Right cardiac atrium (tissue), 5 donors: ENCODE measurements at regions not wholly inside any gene's neighbourhood (a gene's known extent, or its start where the extent isn't known, plus 50 kb on each side); places are given as distances from the start of the nearest gene placed in this dataset.

Experiments
- ATAC-seq, 2 donors: fragments of 200-7000 bp; cut with Tn5 transposase; one replicate each; pipeline versions ENCODE4 v1.8.0 to v1.9.1; 2020; ENCODE audit warnings: moderate library complexity in 2 of 2, mild to moderate bottlenecking in 1 of 2
- DNase-seq, 3 donors: peaks; one replicate each; pipeline ENCODE4 v3.0.0-alpha.2; 2020
- H3K27ac ChIP-seq: one replicate; pipeline ENCODE4 v1.5.1; 2013; ENCODE audit warnings: mild to moderate bottlenecking, low read length, control low read depth, moderate library complexity
- H3K27me3 ChIP-seq: one replicate; pipeline ENCODE4 v1.6.1; 2013; ENCODE audit not compliant: control insufficient read depth, insufficient read depth
- H3K4me1 ChIP-seq: one replicate; pipeline ENCODE4 v1.6.1; 2013; ENCODE audit warnings: low read length; ENCODE audit not compliant: control insufficient read depth, insufficient read depth
- H3K4me3 ChIP-seq: one replicate; pipeline ENCODE4 v1.5.1; 2013; ENCODE audit warnings: low read length, control low read depth
- H3K9me3 ChIP-seq: one replicate; pipeline ENCODE4 v1.6.1; 2013; ENCODE audit warnings: low read length; ENCODE audit not compliant: control insufficient read depth
- WGBS: extraction: QIAGEN DNeasy Blood & Tissue Kit; methylation state at CpG from one replicate; pipeline ENCODE4 v1.1.7; 2013; 5-methylcytosine and 5-hydroxymethylcytosine counted together
- intact Hi-C, 4 donors: fragments of 100-400 bp; cut with DNase I; formaldehyde crosslinking; loops; one replicate each; pipeline versions ENCODE4 v1.11.0 to v1.14.0; 2022 to 2023
- donor health status: healthy with polysubstance abuse.
- donor health status: DM: no; HTN: yes; CAD: no.
- donor health status: DM: no; HTN: no; CAD: no.
- donor health status: DM: no; HTN: yes; CAD: no; lungs with severe emphysema.
- donor health status: DM: yes; HTN: yes; CAD: no.

DNA sequence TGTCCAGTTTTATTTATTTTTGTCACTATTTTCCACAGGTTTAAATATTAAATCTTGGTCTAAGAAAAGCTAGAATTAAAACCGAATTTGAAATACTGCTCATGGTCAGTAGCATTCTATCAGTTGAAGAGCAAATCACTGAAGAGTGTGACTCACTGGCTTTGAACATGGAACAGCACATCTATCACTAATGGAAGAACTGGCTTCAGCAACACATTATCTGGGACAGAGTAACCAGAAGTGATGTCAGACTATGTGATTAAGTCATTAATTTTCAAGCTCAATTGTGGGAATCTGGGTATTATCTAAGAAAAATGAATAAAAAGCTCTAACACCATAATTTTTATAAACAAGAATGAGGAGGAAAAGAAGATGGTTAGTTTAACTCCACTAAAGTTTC is 527.5 kb downstream of the TMTC2 start:
- H3K27me3 ChIP-seq: no peaks in the 10 kb centered on the region
- WGBS: 70% methylated on average over 1 of the region's 1 CpG
- H3K4me1 ChIP-seq: no peaks in the 10 kb centered on the region
- DNase-seq: no peak
- intact Hi-C loops: no loop called here
- no peak overlapping the region for H3K4me3 ChIP-seq
- no peaks in the 10 kb centered on the region for H3K9me3 ChIP-seq
- no peak overlapping the region for H3K27ac ChIP-seq
- no peak for ATAC-seq

DNA sequence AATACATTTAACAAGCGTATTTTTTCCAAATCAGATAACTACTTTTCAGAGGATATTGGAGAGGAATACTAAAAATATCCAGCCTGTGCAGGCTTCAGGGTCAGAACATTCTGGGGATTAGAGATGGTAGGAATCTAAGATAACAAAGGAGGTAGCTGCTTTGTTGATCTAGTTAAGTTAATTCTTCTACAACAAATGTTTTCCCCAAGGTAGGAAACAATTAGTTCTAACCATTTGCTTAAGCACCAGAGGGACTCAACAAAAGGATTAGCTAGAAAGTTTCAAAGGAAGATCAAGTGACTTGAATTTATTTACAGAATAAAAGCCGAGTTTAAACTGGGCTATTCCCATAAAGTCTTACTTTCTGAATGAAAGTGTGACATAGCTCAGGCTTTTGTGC is 524.2 kb downstream of the TMTC2 start:
- Histone ChIP-seq H3K27me3 (no peaks in the 10 kb centered on the region), H3K9me3 (no peaks in the 10 kb centered on the region), H3K27ac (no peak overlapping the region), H3K4me1 (no peaks in the 10 kb centered on the region), H3K4me3 (no peak overlapping the region)
- ATAC-seq: no peak
- DNase-seq: no peak
- intact Hi-C loops: no loop called here
- 62% methylated on average over 2 of the region's 2 CpGs for WGBS

DNA sequence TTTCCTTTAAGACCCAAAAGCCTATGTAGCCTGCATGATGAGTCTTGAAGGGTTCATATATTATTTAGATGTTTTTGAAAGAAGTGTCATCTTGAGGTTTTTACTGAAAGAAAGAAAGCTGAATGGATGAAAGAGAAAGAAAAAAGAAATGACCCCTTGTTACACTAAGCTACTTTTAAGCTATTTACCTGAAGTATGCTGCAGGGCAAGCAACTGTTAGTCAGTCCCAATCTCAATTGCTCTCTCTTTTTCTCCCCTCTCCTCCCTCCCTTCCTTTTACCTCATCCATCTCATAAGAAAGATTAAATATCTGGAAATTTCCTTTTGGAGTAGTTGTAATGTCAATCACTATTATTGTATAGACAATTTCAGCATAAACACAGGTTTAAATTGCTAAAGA is 512.4 kb downstream of the TMTC2 start:
- H3K4me3 ChIP-seq: no peak overlapping the region
- intact Hi-C loops: no loop called here
- no peak for ATAC-seq
- H3K9me3 ChIP-seq: no peaks in the 10 kb centered on the region
- no peaks in the 10 kb centered on the region for H3K27me3 ChIP-seq
- H3K27ac ChIP-seq: no peak overlapping the region
- no peak for DNase-seq
- no peaks in the 10 kb centered on the region for H3K4me1 ChIP-seq

DNA sequence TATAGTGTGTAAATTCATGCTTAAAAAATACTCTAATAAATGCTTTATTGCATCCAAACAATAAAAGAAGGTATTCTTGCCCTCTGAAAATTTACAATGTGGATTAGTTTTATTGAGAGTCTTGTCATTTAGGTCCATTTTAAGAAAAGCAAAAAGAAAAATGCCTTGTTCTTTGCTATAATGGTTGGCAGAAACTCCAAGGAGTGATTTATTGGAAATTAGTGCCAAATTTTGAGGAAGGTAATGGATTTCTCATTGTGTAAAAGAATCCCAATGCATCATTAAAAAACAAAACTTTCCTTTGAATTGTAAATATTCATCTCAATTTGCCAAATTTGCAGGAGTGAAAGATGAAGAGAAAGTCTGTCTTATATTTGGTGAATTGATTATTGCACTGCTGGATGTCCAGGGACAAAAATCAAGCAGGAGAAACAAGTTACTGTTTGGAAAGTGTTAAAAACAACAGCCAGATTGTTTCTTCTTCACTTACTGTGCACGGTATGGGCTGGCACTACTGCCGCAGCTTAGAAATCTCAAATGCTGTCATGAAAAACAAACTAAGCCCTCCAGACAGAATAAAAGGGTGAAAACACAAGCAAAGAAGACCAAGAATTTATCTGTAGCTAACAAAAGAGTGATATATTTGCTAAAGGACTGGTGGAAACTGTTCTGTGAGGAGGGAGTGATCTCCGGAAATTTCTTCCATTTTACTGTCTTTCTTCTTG is 511.7 kb downstream of the TMTC2 start:
- H3K4me1 ChIP-seq: no peaks in the 10 kb centered on the region
- intact Hi-C loops: no loop called here
- ATAC-seq (no peak), DNase-seq (no peak)
- 25% methylated on average over 3 of the region's 3 CpGs for WGBS
- H3K9me3 ChIP-seq: no peaks in the 10 kb centered on the region
- no peak overlapping the region for H3K4me3 ChIP-seq
- no peaks in the 10 kb centered on the region for H3K27me3 ChIP-seq
- H3K27ac ChIP-seq: no peak overlapping the region

DNA sequence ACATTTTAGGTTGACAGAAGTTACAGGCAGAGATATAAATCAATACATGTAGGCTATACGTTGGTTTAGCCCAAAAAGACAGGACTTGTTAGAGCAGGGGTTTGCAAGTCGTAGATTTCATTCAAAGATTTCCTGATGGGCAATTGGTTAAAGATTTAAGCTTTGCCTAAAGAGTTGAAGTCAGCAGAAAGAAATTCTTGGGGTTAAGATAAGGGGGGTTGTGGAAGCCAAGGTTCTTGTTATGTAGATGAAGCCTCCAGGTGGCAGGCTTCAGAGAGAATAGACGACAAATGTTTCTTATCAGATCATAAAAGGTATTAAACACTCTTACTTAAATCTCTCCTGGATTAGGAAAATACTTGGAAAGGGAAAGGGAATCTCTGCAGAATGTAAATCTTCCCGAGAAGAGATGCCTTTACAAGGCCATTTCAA is 510.8 kb downstream of the TMTC2 start:
- intact Hi-C loops: no loop called here
- no peak for DNase-seq
- no peaks in the 10 kb centered on the region for H3K9me3 ChIP-seq
- 56% methylated on average over 4 of the region's 4 CpGs for WGBS
- no peaks in the 10 kb centered on the region for H3K4me1 ChIP-seq
- ATAC-seq: no peak
- H3K27me3 ChIP-seq: no peaks in the 10 kb centered on the region
- no peak overlapping the region for H3K27ac ChIP-seq
- no peak overlapping the region for H3K4me3 ChIP-seq

DNA sequence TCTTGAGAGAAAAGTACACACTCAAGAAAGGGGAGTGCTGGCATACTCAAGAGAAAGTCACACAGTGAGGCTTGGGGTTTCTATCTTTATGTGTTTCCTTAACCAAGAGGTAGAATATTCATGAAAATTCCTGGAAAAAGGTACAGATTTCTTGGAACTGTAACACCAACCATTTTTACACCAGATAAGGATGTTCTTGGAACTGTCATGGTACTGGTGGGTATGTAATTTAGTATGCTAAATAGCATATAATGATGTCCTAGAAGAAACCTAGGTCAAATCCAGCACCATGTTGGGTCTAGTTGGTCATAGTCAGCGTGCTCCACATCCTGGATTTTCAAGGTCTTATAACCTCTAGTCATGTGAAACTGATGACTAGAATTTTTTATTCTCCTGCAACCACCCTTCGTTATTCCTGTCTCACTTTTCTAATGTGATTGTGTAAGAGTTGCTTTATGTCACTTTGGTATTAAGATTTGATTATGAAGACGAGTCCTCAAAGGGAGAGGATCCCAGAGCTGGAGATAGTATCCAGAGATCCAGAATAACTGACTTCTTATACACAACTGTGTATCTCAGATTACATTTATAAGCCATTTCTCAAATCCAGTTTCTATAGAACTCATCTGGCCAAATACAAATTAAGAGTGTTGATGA is 510.1 kb downstream of the TMTC2 start:
- DNase-seq: no peak
- Histone ChIP-seq H3K9me3 (no peaks in the 10 kb centered on the region), H3K4me1 (no peaks in the 10 kb centered on the region), H3K4me3 (no peak overlapping the region), H3K27me3 (no peaks in the 10 kb centered on the region), H3K27ac (no peak overlapping the region)
- 86% methylated on average over 3 of the region's 3 CpGs for WGBS
- intact Hi-C loops: no loop called here
- ATAC-seq: no peak

DNA sequence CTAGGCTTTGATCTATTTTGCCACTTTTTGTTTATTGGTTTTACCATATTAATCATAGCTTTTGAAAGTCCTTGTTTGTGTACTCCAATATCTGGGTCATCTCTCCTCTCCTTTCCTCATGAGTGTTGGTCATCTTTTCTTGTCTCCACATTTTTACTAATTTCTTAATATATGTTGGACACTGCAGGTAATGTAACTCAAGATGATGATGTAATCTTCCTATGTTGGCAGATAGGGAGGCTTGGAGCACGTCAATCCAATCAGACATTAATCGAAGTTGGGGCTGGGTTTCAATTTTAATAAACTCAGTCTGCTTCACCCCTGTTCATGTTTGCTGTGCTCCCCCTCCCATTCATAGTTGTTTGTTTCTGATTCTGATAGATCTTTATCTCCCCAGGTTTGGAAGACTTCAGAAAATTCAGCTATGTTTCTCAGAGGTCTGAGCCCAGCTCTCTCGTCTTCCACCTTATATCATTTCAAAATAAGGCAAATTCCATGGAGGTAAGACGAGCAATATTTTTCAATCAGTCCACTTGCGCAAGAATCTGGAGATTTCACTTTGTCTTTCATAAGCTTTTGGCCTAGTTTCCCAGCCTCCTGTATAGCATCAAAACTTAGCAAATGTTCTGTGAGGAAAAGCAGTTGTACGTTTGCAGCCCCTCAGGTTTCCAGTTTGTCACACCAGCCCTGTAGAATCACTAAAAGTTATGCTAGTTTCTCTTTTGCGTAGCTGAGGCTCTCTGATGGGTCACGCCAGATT is 504.1 kb downstream of the TMTC2 start:
- no peak overlapping the region for H3K4me3 ChIP-seq
- 87% methylated on average over 8 of the region's 8 CpGs for WGBS
- H3K9me3 ChIP-seq: no peaks in the 10 kb centered on the region
- no peaks in the 10 kb centered on the region for H3K4me1 ChIP-seq
- H3K27ac ChIP-seq: no peak overlapping the region
- H3K27me3 ChIP-seq: no peaks in the 10 kb centered on the region
- DNase-seq (no peak), ATAC-seq (no peak)
- intact Hi-C loops: no loop called here

DNA sequence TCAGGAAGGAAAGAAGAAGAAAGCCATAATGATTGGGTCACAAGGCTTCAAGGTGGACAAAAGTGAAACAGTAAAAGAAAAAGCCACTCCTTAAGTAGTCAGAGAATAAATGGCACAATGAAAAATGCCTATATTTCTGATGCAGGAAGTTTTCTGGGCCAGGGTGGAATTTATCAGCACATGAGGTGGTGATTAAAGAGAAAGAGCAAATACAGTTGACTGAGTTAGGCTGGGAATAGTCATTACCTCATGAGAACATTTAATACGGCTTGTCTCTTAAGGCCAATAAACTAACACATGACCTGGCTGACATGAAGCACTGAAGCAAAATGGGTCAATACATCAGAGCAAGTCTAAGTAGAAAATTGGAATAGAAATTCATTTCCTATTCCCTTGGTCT is 499.7 kb downstream of the TMTC2 start:
- H3K4me1 ChIP-seq: no peaks in the 10 kb centered on the region
- H3K4me3 ChIP-seq: no peak overlapping the region
- H3K27ac ChIP-seq: no peak overlapping the region
- ATAC-seq (no peak), DNase-seq (no peak)
- 66% methylated on average over 1 of the region's 1 CpG for WGBS
- intact Hi-C loops: no loop called here
- H3K27me3 ChIP-seq: no peaks in the 10 kb centered on the region
- H3K9me3 ChIP-seq: no peaks in the 10 kb centered on the region

DNA sequence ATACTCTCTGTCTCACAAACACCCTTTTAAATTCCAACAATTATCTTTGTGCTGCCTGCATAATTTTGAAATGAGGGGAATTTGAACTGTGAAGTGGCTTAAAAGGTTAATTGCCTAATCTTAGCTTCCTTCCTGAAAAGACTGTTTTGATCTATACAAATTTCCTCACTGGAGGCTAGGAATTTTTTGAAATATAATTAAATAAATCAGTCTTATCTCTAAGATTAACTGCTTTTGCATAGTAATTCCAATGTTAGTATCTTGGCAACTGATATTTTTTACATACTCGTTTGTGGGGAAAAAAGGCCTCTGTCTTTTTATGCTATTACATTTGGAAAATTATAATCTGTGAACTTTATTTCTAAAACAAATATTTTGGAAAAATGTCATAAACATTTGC is 498.5 kb downstream of the TMTC2 start:
- no peaks in the 10 kb centered on the region for H3K9me3 ChIP-seq
- H3K27me3 ChIP-seq: no peaks in the 10 kb centered on the region
- no peak overlapping the region for H3K4me3 ChIP-seq
- 11% methylated on average over 1 of the region's 1 CpG for WGBS
- H3K27ac ChIP-seq: no peak overlapping the region
- intact Hi-C loops: no loop called here
- H3K4me1 ChIP-seq: no peaks in the 10 kb centered on the region
- no peak for ATAC-seq
- DNase-seq: no peak
